Gastroesophageal sphincter (tissue), 3 donors: ENCODE measurements at regions not wholly inside any gene's neighbourhood (a gene's known extent, or its start where the extent isn't known, plus 50 kb on each side); places are given as distances from the start of the nearest gene placed in this dataset.

ENCODE experiments used
- POLR2A ChIP-seq, 2 donors: fragments of 450-650 bp; IDR thresholded peaks; one replicate each; pipeline ENCODE4 v1.6.1; 2017; ENCODE audit warnings: antibody characterized with exemption in 2 of 2, mild to moderate bottlenecking in 2 of 2, moderate library complexity in 1 of 2
- POLR2AphosphoS5 ChIP-seq: sonication (generic); formaldehyde crosslinking; IDR thresholded peaks from one replicate; pipeline ENCODE4 v1.6.1; 2017; ENCODE audit warnings: antibody characterized with exemption
- TF ChIP-seq, protein P1 (sequence below), 4 experiments: fragments of 200-600 bp in 2 of 4; fragments of 450-650 bp in 2 of 4; sonication (generic) in 1 of 4; IDR thresholded peaks; one replicate each; pipeline ENCODE4 v1.5.1; 2017 to 2019; ENCODE audit warnings: antibody characterized with exemption in 4 of 4, mild to moderate bottlenecking in 2 of 4, moderate library complexity in 2 of 4

DNA sequence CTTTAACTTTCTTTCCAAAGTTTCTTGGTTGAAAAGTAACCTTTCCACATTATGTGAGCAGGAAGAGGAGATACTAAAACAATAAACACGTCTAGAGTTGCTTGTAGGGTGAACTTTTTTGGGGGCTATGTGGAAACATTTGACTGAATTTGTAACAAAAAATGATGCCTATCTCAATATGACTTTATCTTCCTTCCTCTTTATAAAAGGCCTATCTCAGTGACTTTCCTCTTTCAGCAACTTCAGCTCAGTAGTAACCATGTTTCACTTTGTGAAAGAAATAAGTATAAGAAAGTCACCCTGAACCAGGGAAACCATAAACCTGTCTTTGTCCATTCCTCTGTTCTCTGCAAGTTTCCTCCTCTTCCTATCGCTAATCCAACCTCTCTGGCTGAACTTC lies 124.7 kb upstream of the TMEM164 start:
- TF ChIP-seq POLR2AphosphoS5 (no peak), POLR2A (IDR thresholded peaks at IDR 0.05) (no peak)
- TF ChIP-seq, protein P1, sequence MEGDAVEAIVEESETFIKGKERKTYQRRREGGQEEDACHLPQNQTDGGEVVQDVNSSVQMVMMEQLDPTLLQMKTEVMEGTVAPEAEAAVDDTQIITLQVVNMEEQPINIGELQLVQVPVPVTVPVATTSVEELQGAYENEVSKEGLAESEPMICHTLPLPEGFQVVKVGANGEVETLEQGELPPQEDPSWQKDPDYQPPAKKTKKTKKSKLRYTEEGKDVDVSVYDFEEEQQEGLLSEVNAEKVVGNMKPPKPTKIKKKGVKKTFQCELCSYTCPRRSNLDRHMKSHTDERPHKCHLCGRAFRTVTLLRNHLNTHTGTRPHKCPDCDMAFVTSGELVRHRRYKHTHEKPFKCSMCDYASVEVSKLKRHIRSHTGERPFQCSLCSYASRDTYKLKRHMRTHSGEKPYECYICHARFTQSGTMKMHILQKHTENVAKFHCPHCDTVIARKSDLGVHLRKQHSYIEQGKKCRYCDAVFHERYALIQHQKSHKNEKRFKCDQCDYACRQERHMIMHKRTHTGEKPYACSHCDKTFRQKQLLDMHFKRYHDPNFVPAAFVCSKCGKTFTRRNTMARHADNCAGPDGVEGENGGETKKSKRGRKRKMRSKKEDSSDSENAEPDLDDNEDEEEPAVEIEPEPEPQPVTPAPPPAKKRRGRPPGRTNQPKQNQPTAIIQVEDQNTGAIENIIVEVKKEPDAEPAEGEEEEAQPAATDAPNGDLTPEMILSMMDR (IDR thresholded peaks at IDR 0.05): no peak
